Kidney epithelial cell (primary cell): ENCODE measurements at regions not wholly inside any gene's neighbourhood (a gene's known extent, or its start where the extent isn't known, plus 50 kb on each side); places are given as distances from the start of the nearest gene placed in this dataset.

Experiments used
- DNase-seq: peaks from one replicate; pipeline ENCODE4 v3.0.0-alpha.2; 2010; ENCODE audit warnings: low read depth
- H3K27me3 ChIP-seq: 2 replicates; pipeline ENCODE4 v1.6.0; 2011; ENCODE audit warnings: low read length; ENCODE audit not compliant: control insufficient read depth, insufficient read depth
- H3K36me3 ChIP-seq: 2 replicates; pipeline ENCODE4 v1.5.1; 2011; ENCODE audit warnings: low read length; ENCODE audit not compliant: control insufficient read depth, insufficient read depth
- H3K4me3 ChIP-seq: 2 replicates; pipeline ENCODE4 v1.5.1; 2011; ENCODE audit warnings: low read depth, mild to moderate bottlenecking, control low read depth, low read length
- TF ChIP-seq, protein P1 (sequence below): IDR thresholded peaks from 2 replicates; pipeline ENCODE4 v1.5.1; 2011; ENCODE audit warnings: mild to moderate bottlenecking, moderate library complexity, low read length, control low read depth, inconsistent platforms; ENCODE audit not compliant: insufficient read depth, poor library complexity, severe bottlenecking

DNA sequence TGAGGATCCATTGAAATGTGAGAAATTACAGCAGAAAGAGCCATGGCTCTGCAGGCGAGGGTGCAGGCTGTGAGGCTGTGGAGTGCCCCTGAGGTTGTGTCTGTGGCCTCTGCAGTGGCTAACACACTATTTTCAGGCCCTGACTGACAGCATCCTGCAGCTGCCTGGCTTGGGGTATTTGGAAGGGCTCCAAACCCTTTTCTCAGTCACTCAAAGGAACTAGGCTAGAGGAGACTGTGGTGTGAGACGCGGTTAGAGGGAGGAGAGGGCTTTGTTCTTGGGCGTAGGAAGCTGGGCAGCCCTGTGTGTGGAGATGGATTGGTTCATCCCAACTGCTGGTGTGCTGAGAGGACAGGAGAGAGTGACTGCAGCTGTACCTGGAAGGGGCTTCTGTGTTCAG lies 134.9 kb downstream of the RAMP3 start:
- no peak for DNase-seq

DNA sequence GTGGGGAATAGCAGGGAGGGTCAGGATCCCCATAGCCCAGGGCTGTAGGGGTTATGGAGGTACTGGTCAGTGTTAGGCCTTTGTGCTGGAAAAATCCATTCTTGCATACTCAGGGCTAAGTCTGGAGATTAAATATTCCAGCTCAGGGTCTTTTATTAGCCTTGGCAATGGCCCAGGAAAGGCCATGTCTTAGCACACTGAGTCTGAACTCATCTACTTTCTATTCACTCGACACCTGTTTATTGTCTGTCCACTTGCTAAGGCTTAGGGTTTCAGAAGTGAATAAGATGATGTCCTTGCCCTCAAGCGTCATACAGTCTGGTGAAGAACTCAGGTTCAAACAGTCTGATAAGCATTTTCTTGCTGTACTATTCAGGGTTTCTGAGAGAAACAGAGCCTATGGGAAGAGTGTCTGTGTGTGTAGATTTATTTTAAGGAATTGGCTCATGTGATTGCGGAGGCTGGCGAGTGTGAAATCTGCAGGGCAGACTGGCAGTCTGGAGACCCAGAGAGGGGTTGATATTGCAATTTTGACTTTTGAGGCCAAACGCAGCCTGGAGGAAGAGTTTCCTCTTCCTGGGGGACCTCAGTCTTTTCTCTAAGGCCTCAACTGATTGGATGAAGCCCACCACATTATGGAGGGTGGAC lies 135.8 kb downstream of the RAMP3 start:
- no peak overlapping the region for H3K4me3 ChIP-seq
- DNase-seq: no peak
- TF ChIP-seq, protein P1, sequence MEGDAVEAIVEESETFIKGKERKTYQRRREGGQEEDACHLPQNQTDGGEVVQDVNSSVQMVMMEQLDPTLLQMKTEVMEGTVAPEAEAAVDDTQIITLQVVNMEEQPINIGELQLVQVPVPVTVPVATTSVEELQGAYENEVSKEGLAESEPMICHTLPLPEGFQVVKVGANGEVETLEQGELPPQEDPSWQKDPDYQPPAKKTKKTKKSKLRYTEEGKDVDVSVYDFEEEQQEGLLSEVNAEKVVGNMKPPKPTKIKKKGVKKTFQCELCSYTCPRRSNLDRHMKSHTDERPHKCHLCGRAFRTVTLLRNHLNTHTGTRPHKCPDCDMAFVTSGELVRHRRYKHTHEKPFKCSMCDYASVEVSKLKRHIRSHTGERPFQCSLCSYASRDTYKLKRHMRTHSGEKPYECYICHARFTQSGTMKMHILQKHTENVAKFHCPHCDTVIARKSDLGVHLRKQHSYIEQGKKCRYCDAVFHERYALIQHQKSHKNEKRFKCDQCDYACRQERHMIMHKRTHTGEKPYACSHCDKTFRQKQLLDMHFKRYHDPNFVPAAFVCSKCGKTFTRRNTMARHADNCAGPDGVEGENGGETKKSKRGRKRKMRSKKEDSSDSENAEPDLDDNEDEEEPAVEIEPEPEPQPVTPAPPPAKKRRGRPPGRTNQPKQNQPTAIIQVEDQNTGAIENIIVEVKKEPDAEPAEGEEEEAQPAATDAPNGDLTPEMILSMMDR: no peak
- H3K36me3 ChIP-seq: no peaks in the 10 kb centered on the region
- H3K27me3 ChIP-seq: no peaks in the 10 kb centered on the region

More for the DNA sequence above, 134.9 kb downstream of the RAMP3 start:
- Histone ChIP-seq H3K27me3 (no peaks in the 10 kb centered on the region), H3K36me3 (no peaks in the 10 kb centered on the region), H3K4me3 (no peak overlapping the region)
- TF ChIP-seq, protein P1: no peak

DNA sequence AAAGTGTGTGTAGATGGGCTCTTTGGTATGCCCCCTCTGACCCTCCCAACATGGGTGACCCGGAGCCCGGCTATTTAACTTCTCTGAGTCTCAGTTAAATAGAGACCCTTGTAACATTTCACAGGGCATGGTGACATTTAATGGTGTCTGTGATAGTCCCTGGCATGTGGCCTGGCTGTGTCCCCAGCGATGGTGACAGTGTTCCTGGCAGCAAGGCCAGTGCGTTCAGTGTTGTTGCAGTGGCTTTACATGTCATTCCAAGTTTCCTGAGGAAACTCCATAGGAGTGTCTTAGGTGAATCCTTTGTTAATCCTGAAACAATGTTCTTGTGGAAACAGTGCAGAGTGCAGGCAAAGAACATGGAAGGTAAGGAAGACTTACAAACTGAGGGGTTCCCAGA lies 137.0 kb downstream of the RAMP3 start:
- H3K36me3 ChIP-seq: no peaks in the 10 kb centered on the region
- no peak overlapping the region for H3K4me3 ChIP-seq
- DNase-seq: no peak
- H3K27me3 ChIP-seq: no peaks in the 10 kb centered on the region
- TF ChIP-seq, protein P1: no peak

DNA sequence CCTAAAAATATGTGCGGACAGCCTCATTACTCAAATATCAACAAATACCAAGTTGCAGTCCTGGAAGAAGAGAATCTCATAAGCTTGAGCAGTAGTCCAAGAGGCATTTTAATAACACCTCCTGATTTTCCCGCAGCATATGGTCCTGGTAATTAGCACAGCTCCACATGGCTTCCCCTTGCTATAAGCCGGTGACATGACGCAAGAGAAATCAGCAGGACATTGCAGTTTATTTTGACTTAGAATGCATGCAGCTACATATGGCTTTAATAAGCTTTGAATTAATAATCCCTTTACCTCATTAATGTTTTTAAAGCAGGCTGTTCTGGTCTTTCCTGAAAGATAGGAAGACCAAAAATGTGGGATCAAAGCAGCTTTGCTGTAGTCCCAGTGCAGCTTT lies 137.6 kb downstream of the RAMP3 start:
- Histone ChIP-seq H3K36me3 (no peaks in the 10 kb centered on the region), H3K4me3 (no peak overlapping the region), H3K27me3 (no peaks in the 10 kb centered on the region)
- TF ChIP-seq, protein P1: no peak
- DNase-seq: no peak

DNA sequence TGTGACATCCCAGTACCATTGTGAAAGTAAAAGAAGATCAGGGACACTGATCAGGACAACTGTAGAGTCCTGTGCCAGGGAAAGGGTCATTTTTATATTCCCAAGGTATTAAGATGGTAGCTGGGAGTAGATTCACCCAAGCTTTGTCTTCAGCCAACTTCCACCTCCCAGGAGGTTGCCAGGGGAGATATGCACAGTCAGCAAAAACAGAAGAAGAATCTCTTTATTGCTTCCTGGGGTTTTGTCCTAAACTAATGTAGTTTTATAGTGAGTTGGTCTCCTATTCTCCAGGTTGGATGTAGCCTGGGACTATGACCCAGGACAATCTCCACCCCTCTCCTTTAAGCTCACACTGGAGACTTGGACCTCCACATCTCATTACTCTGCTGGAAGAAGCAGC lies 139.2 kb downstream of the RAMP3 start:
- TF ChIP-seq, protein P1: no peak
- DNase-seq: no peak
- Histone ChIP-seq H3K4me3 (no peak overlapping the region), H3K27me3 (no peaks in the 10 kb centered on the region), H3K36me3 (no peaks in the 10 kb centered on the region)

DNA sequence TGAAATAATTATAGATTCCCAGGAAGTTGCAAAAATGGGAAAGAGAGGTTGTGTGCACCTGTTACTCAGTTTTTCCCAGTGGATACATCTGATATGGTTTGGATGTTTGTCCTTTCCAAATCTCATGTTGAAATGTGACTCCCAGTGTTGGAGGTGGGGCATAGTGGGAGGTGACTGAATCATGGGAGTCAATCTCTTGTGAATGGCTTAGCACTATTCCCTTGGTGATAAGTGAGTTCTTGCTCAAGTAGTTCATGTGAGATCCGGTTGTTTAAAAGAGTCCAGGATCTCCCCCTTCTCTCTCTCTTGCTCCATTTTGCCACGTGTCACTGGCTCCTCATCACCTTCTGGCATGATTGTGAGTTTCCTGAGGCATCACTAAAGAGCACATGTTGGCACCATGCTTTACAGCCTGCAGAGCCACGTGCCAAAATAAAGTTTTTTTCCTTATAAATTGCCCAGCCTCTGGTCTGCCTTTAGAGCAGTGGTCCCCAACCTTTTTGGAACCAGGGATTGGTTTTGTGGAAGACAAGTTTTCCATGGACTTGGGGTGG lies 149.2 kb downstream of the RAMP3 start:
- TF ChIP-seq, protein P1: no peak
- no peak for DNase-seq
- H3K27me3 ChIP-seq: no peaks in the 10 kb centered on the region
- no peaks in the 10 kb centered on the region for H3K36me3 ChIP-seq
- H3K4me3 ChIP-seq: no peak overlapping the region
